NCI-H226 (cell line): ENCODE measurements at regions not wholly inside any gene's neighbourhood (a gene's known extent, or its start where the extent isn't known, plus 50 kb on each side); places are given as distances from the start of the nearest gene placed in this dataset.
A peak's percentile ranks its signal among the peaks of the same experiment; 100 is the strongest.
"Not testable (repeated sequence)": the region's sequence is repeated elsewhere in the genome, so short reads cannot be mapped to it uniquely, and the experiment has no call there.

ENCODE experiments used
- DNase-seq: peaks from one replicate; pipeline ENCODE4 v3.0.0-alpha.2; 2015

- not testable (repeated sequence) for DNase-seq
Observed at GRCh38 chr7:142495301-142495700, 237.4 kb upstream of the PRSS58 start.

- DNase-seq = no peak
Observed at GRCh38 chr7:142494021-142494420, 236.2 kb upstream of the PRSS58 start.

GRCh38 chr7:142488842-142489241 is 231.0 kb upstream of the PRSS58 start:
- no peak for DNase-seq

GRCh38 chr7:142488036-142488633 is 230.3 kb upstream of the PRSS58 start:
- no peak for DNase-seq

- not testable (repeated sequence) for DNase-seq
Observed at GRCh38 chr7:142487565-142487964, 229.7 kb upstream of the PRSS58 start.

GRCh38 chr7:142487124-142487523 is 229.3 kb upstream of the PRSS58 start:
- no peak for DNase-seq

GRCh38 chr7:142485617-142486226 is 227.9 kb upstream of the PRSS58 start:
- no peak for DNase-seq

- DNase-seq = no peak
Observed at GRCh38 chr7:142483659-142484317, 225.9 kb upstream of the PRSS58 start.

- peak; percentile 36 for DNase-seq
Observed at GRCh38 chr7:142482891-142483658, 225.2 kb upstream of the PRSS58 start.

GRCh38 chr7:142481548-142481947 is 223.7 kb upstream of the PRSS58 start:
- no peak for DNase-seq

- DNase-seq = peak; percentile 5
Observed at GRCh38 chr7:142478479-142479220, 220.8 kb upstream of the PRSS58 start.

- DNase-seq = not testable (repeated sequence)
Observed at GRCh38 chr7:142477801-142478200, 219.9 kb upstream of the PRSS58 start.

GRCh38 chr7:142477079-142477651 is 219.3 kb upstream of the PRSS58 start:
- no peak for DNase-seq

GRCh38 chr7:142476077-142476476 is 218.2 kb upstream of the PRSS58 start:
- DNase-seq = no peak

GRCh38 chr7:142471820-142472219 is 214.0 kb upstream of the PRSS58 start:
- no peak for DNase-seq

- no peak for DNase-seq
Observed at GRCh38 chr7:142470544-142470830, 212.6 kb upstream of the PRSS58 start.

GRCh38 chr7:142469696-142470543 is 212.1 kb upstream of the PRSS58 start:
- no peak for DNase-seq

- DNase-seq = no peak
Observed at GRCh38 chr7:142468871-142469665, 211.2 kb upstream of the PRSS58 start.

- DNase-seq = not testable (repeated sequence)
Observed at GRCh38 chr7:142467056-142467655, 209.3 kb upstream of the PRSS58 start.

- no peak for DNase-seq
Observed at GRCh38 chr7:142463401-142463850, 205.6 kb upstream of the PRSS58 start.
